Testis (tissue), 2 donors: ENCODE measurements at regions not wholly inside any gene's neighbourhood (a gene's known extent, or its start where the extent isn't known, plus 50 kb on each side); places are given as distances from the start of the nearest gene placed in this dataset.

Experiments
- POLR2A ChIP-seq: fragments of 450-650 bp; IDR thresholded peaks from one replicate; pipeline ENCODE4 v1.6.1; 2017; ENCODE audit warnings: antibody characterized with exemption, mild to moderate bottlenecking, moderate library complexity
- TF ChIP-seq, protein P1 (sequence below), 3 experiments: fragments of 450-650 bp in 2 of 3; fragments of 200-600 bp in 1 of 3; sonication (generic) in 1 of 3; IDR thresholded peaks; one replicate each; pipeline ENCODE4 v1.5.1; 2016 to 2019; ENCODE audit warnings: antibody characterized with exemption in 3 of 3, mild to moderate bottlenecking in 2 of 3, moderate library complexity in 1 of 3

DNA sequence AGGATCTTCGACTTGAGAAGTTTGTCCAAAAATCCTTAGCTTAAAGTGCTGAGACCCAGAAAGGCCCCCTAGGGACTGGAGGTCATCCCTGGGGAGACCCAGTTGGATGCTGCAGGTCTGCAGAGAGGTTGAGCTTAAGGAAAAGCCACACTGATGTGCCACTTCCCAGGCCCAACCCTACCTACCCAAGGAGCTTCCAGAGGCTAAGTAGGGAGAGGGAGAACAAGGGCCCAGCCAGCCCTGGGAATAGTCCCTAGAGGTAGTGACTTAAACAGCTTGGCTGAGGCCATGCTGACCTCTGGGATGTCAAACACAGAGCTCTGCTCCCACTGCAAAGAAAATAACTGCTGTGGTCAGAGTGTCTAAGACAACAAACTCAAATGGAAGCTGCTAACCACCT, 693.7 kb downstream of the MATN1 start:
- TF ChIP-seq, protein P1, sequence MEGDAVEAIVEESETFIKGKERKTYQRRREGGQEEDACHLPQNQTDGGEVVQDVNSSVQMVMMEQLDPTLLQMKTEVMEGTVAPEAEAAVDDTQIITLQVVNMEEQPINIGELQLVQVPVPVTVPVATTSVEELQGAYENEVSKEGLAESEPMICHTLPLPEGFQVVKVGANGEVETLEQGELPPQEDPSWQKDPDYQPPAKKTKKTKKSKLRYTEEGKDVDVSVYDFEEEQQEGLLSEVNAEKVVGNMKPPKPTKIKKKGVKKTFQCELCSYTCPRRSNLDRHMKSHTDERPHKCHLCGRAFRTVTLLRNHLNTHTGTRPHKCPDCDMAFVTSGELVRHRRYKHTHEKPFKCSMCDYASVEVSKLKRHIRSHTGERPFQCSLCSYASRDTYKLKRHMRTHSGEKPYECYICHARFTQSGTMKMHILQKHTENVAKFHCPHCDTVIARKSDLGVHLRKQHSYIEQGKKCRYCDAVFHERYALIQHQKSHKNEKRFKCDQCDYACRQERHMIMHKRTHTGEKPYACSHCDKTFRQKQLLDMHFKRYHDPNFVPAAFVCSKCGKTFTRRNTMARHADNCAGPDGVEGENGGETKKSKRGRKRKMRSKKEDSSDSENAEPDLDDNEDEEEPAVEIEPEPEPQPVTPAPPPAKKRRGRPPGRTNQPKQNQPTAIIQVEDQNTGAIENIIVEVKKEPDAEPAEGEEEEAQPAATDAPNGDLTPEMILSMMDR (IDR thresholded peaks at IDR 0.05): no peak
- TF ChIP-seq POLR2A: no peak
